ENCODE measurements at regions not wholly inside any gene's neighbourhood (a gene's known extent, or its start where the extent isn't known, plus 50 kb on each side); places are given as distances from the start of the nearest gene placed in this dataset.

GRCh38 chr12:68434391-68435298 lies 102.5 kb upstream of the MDM1 start:
- TF ChIP-seq SNAI2 (CRISPR knock-in tag; IDR thresholded peaks at IDR 0.05): no peak
- TF ChIP-seq GLIS3 (CRISPR knock-in tag; IDR thresholded peaks at IDR 0.05): no peak
- no peak for TF ChIP-seq CREB5 (CRISPR knock-in tag; IDR thresholded peaks at IDR 0.05; ENCODE audit: low read depth)
- no peak for TF ChIP-seq CSRNP3 (CRISPR knock-in tag; IDR thresholded peaks at IDR 0.05)
- ATAC-seq: no peak

GRCh38 chr12:68435299-68435637 lies 103.1 kb upstream of the MDM1 start:
- ATAC-seq: no peak

More at GRCh38 chr12:68435299-68435637, 103.1 kb upstream of the MDM1 start:
- no peak for TF ChIP-seq OSR1 (CRISPR knock-in tag; IDR thresholded peaks at IDR 0.05)
- TF ChIP-seq TCF4 (CRISPR knock-in tag; IDR thresholded peaks at IDR 0.05; ENCODE audit: borderline replicate concordance): no peak
- TF ChIP-seq PATZ1 (CRISPR knock-in tag; IDR thresholded peaks at IDR 0.05; ENCODE audit: borderline replicate concordance): no peak
- no peak for TF ChIP-seq PPARA (CRISPR knock-in tag; IDR thresholded peaks at IDR 0.05; ENCODE audit: borderline replicate concordance)
- no peak for TF ChIP-seq ZNF8 (CRISPR knock-in tag; IDR thresholded peaks at IDR 0.05)
- TF ChIP-seq ISL1 (CRISPR knock-in tag; IDR thresholded peaks at IDR 0.05): no peak
- TF ChIP-seq ZNF565 (CRISPR knock-in tag; conservative IDR thresholded peaks at IDR 0.05; ENCODE audit: low read depth): no peak
- no peak for TF ChIP-seq ESRRG (CRISPR knock-in tag; IDR thresholded peaks at IDR 0.05)
- no peak for TF ChIP-seq CSDC2 (CRISPR knock-in tag; IDR thresholded peaks at IDR 0.05)
- TF ChIP-seq ZFP30 (CRISPR knock-in tag; IDR thresholded peaks at IDR 0.05): no peak
- TF ChIP-seq BACH2 (CRISPR knock-in tag; IDR thresholded peaks at IDR 0.05; ENCODE audit: borderline replicate concordance): no peak
- TF ChIP-seq TSHZ2 (CRISPR knock-in tag; IDR thresholded peaks at IDR 0.05): no peak
- no peak for TF ChIP-seq RARB (CRISPR knock-in tag; IDR thresholded peaks at IDR 0.05)
- no peak for TF ChIP-seq ZFP3 (CRISPR knock-in tag; IDR thresholded peaks at IDR 0.05)
- no peak for TF ChIP-seq ZNF70 (CRISPR knock-in tag; IDR thresholded peaks at IDR 0.05)
- no peak for TF ChIP-seq CREB5 (CRISPR knock-in tag; IDR thresholded peaks at IDR 0.05; ENCODE audit: low read depth)
- TF ChIP-seq CSRNP3 (CRISPR knock-in tag; IDR thresholded peaks at IDR 0.05): no peak
- TF ChIP-seq POU6F1 (CRISPR knock-in tag; IDR thresholded peaks at IDR 0.05; ENCODE audit: borderline replicate concordance, low read depth): no peak
